ENCODE measurements at regions not wholly inside any gene's neighbourhood (a gene's known extent, or its start where the extent isn't known, plus 50 kb on each side); places are given as distances from the start of the nearest gene placed in this dataset.

- Histone ChIP-seq H3K27ac (no peak overlapping the region), H3K36me3 (replicated peaks in 1 of 2; ENCODE audit: insufficient read depth in 1 of 2, low read depth in 2 of 2) (no peaks in the 10 kb centered on the region), H3K27me3 (no peaks in the 10 kb centered on the region), H3K9me3 (no peaks in the 10 kb centered on the region), H3K4me1 (no peaks in the 10 kb centered on the region), H3K4me3 (no peak overlapping the region)
- DNase-seq (no peak), ATAC-seq (no peak)
- intact Hi-C loops (cut with DNase I): no loop called here
- WGBS, 2 donors: 9 to 14% methylated on average over 3 of the region's 3 CpGs
- no peak for TF ChIP-seq CTCF (IDR thresholded peaks at IDR 0.05)
- TF ChIP-seq POLR2A (IDR thresholded peaks at IDR 0.05): no peak
Observed at GRCh38 chr2:180677200-180677599, 303.2 kb upstream of the UBE2E3 start.

- H3K27me3 ChIP-seq: no peaks in the 10 kb centered on the region
- no peak overlapping the region for H3K27ac ChIP-seq
- H3K9me3 ChIP-seq: no peaks in the 10 kb centered on the region
- H3K4me1 ChIP-seq: no peaks in the 10 kb centered on the region
- TF ChIP-seq POLR2A (IDR thresholded peaks at IDR 0.05) (no peak), CTCF (IDR thresholded peaks at IDR 0.05) (no peak)
- no peaks in the 10 kb centered on the region for H3K36me3 ChIP-seq (replicated peaks in 1 of 2; ENCODE audit: insufficient read depth in 1 of 2, low read depth in 2 of 2)
- H3K4me3 ChIP-seq: no peak overlapping the region
- ATAC-seq: no peak
- intact Hi-C loops (cut with DNase I): no loop called here
- WGBS, 2 donors: 94 to 100% methylated on average over 1 of the region's 1 CpG
- DNase-seq: no peak
Observed at GRCh38 chr2:180676520-180677025, 303.8 kb upstream of the UBE2E3 start.

GRCh38 chr2:180675170-180675569 is 305.2 kb upstream of the UBE2E3 start:
- Histone ChIP-seq H3K9me3 (no peaks in the 10 kb centered on the region), H3K36me3 (replicated peaks in 1 of 2; ENCODE audit: insufficient read depth in 1 of 2, low read depth in 2 of 2) (no peaks in the 10 kb centered on the region), H3K27ac (no peak overlapping the region), H3K4me3 (no peak overlapping the region), H3K4me1 (no peaks in the 10 kb centered on the region), H3K27me3 (no peaks in the 10 kb centered on the region)
- 28 to 65% methylated on average over 1 of the region's 1 CpG for WGBS, 2 donors
- no peak for ATAC-seq
- TF ChIP-seq CTCF (IDR thresholded peaks at IDR 0.05): no peak
- no peak for TF ChIP-seq POLR2A (IDR thresholded peaks at IDR 0.05)
- no peak for DNase-seq
- intact Hi-C loops (cut with DNase I): no loop called here

GRCh38 chr2:180672377-180672776 is 308.0 kb upstream of the UBE2E3 start:
- DNase-seq: no peak
- Histone ChIP-seq H3K27ac (no peak overlapping the region), H3K9me3 (no peaks in the 10 kb centered on the region), H3K27me3 (no peaks in the 10 kb centered on the region), H3K4me3 (no peak overlapping the region), H3K4me1 (no peaks in the 10 kb centered on the region), H3K36me3 (replicated peaks in 1 of 2; ENCODE audit: insufficient read depth in 1 of 2, low read depth in 2 of 2) (no peaks in the 10 kb centered on the region)
- TF ChIP-seq CTCF (IDR thresholded peaks at IDR 0.05): no peak
- no peak for TF ChIP-seq POLR2A (IDR thresholded peaks at IDR 0.05)
- no peak for ATAC-seq
- WGBS, 2 donors: 19 to 34% methylated on average over 1 of the region's 1 CpG
- intact Hi-C loops (cut with DNase I): no loop called here

GRCh38 chr2:180670302-180671003 is 310.0 kb upstream of the UBE2E3 start:
- ATAC-seq: no peak
- Histone ChIP-seq H3K9me3 (no peaks in the 10 kb centered on the region), H3K4me1 (no peaks in the 10 kb centered on the region), H3K36me3 (replicated peaks in 1 of 2; ENCODE audit: insufficient read depth in 1 of 2, low read depth in 2 of 2) (no peaks in the 10 kb centered on the region), H3K27ac (no peak overlapping the region), H3K4me3 (no peak overlapping the region), H3K27me3 (no peaks in the 10 kb centered on the region)
- DNase-seq: no peak
- intact Hi-C loops (cut with DNase I): no loop called here
- no peak for TF ChIP-seq POLR2A (IDR thresholded peaks at IDR 0.05)
- no peak for TF ChIP-seq CTCF (IDR thresholded peaks at IDR 0.05)
- WGBS, 2 donors: 68 to 73% methylated on average over 4 of the region's 4 CpGs
